NCI-H82 (cell line): ENCODE measurements at regions not wholly inside any gene's neighbourhood (a gene's known extent, or its start where the extent isn't known, plus 50 kb on each side); places are given as distances from the start of the nearest gene placed in this dataset.

ENCODE experiments used
- DNase-seq: peaks from one replicate; lab custom pipeline; 2025; lab: John Stamatoyannopoulos, UW

GRCh38 chr12:3991798-3992580, 118.8 kb upstream of the PARP11 start:
- DNase-seq, result no peak

GRCh38 chr12:3990501-3991280, 117.5 kb upstream of the PARP11 start:
- peak; percentile 100 for DNase-seq

GRCh38 chr12:3989218-3989550, 116.0 kb upstream of the PARP11 start:
- no peak for DNase-seq

- no peak for DNase-seq
Observed at GRCh38 chr12:3988519-3989217, 115.5 kb upstream of the PARP11 start.

GRCh38 chr12:3987571-3987970, 114.4 kb upstream of the PARP11 start:
- no peak for DNase-seq

GRCh38 chr12:3980504-3981272, 107.5 kb upstream of the PARP11 start:
- no peak for DNase-seq

GRCh38 chr12:3977621-3978020, 104.4 kb upstream of the PARP11 start:
- DNase-seq, result no peak

GRCh38 chr12:3976351-3976938, 103.2 kb upstream of the PARP11 start:
- no peak for DNase-seq

GRCh38 chr12:3975652-3976051, 102.5 kb upstream of the PARP11 start:
- no peak for DNase-seq

- DNase-seq, result no peak
Observed at GRCh38 chr12:3974883-3975282, 101.7 kb upstream of the PARP11 start.

GRCh38 chr12:3973973-3974644, 100.9 kb upstream of the PARP11 start:
- DNase-seq, result no peak

GRCh38 chr12:3973269-3973884, 100.2 kb upstream of the PARP11 start:
- no peak for DNase-seq

- no peak for DNase-seq
Observed at GRCh38 chr12:3972576-3972975, 99.4 kb upstream of the PARP11 start.

GRCh38 chr12:3968523-3968922, 95.3 kb upstream of the PARP11 start:
- no peak for DNase-seq

- peak; percentile 82 for DNase-seq
Observed at GRCh38 chr12:3967556-3968160, 94.5 kb upstream of the PARP11 start.

GRCh38 chr12:3966376-3966775, 93.2 kb upstream of the PARP11 start:
- no peak for DNase-seq

- no peak for DNase-seq
Observed at GRCh38 chr12:3965046-3965445, 91.8 kb upstream of the PARP11 start.

- DNase-seq, result peak; percentile 82
Observed at GRCh38 chr12:3964439-3964838, 91.2 kb upstream of the PARP11 start.

GRCh38 chr12:3962631-3963483, 89.7 kb upstream of the PARP11 start:
- DNase-seq, result no peak
